ENCODE measurements at regions not wholly inside any gene's neighbourhood (a gene's known extent, or its start where the extent isn't known, plus 50 kb on each side); places are given as distances from the start of the nearest gene placed in this dataset.

DNA sequence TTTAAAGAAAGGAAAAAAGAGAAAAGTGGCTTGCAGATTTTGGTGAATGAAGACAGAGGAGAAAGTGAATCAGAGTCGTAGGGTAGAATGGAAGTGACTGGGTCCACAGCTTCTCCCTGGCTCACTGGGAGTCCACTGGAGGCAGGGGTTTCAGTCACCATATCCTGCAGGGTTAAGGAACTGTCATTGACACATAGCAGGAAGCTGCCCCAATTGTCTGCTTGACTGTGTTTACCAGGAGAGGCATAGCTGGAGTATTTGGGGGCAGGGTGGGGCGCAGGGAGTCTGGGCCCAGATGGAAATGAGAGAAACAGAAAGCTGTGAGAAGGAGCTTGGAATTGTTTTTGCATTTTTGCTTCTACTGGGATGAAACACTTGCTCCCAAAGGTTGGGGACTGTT is 228.8 kb upstream of the CSF3R start:
- no peak overlapping the region for H3K4me3 Mint-ChIP-seq
- no peaks in the 10 kb centered on the region for H3K4me1 ChIP-seq (ENCODE audit: control insufficient read depth in 1 of 2, extremely low read depth in 1 of 2, insufficient read depth in 2 of 2, low read length in 2 of 2)

DNA sequence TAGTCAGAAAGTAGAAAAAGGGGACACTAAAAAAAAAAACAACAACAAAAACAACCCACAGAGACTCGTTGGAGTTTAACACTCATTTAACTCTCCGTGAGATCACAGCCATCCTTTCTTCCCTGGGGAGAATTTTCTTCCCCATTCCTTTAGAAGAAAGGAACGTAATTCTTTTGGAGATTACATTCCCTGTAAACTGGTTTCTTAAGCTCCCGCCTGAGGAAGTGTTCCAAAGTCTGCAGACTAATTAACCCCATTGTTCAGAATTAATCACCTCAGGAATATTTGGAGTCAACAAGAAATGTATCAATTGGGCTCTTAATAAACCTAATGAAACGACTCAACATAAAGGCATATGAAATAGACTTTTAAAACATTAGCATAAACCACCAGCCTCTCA is 228.2 kb upstream of the CSF3R start:
- H3K27ac ChIP-seq (ENCODE audit: low read length): no peak overlapping the region
- no CpG with 5 or more reads among the region's 5 CpGs for WGBS (ENCODE audit: insufficient coverage)
- CTCF ChIA-PET: no interaction called here
- no peaks in the 10 kb centered on the region for H3K36me3 Mint-ChIP-seq
- no peaks in the 10 kb centered on the region for H3K9me3 ChIP-seq
- H3K27ac Mint-ChIP-seq: no peak overlapping the region
- H3K4me1 Mint-ChIP-seq: no peaks in the 10 kb centered on the region
- H3K4me1 ChIP-seq (ENCODE audit: control insufficient read depth in 1 of 2, extremely low read depth in 1 of 2, insufficient read depth in 2 of 2, low read length in 2 of 2): no peaks in the 10 kb centered on the region
- POLR2A ChIA-PET: interaction anchor here in 1 of 2 donors (0.6 kb wide), 1 partner anchor 67 kb away, joined by 3 read pairs; no protein-coding TSS in a partner anchor
- no peaks in the 10 kb centered on the region for H3K36me3 ChIP-seq (ENCODE audit: control insufficient read depth in 2 of 2, extremely low read depth in 1 of 2, insufficient read depth in 1 of 2, low read length in 1 of 2)
- H3K27me3 Mint-ChIP-seq: peaks cover 61 to 65% of the 10 kb centered on the region in 2 donors
- H3K4me3 Mint-ChIP-seq: no peak overlapping the region
- DNase-seq (no peak), ATAC-seq (replicated peaks in 1 of 4) (no peak)
- peaks cover 3 to 40% of the 10 kb centered on the region in 2 experiments for H3K27me3 ChIP-seq (replicated peaks in 1 of 2; ENCODE audit: control insufficient read depth in 2 of 2, extremely low read depth in 1 of 2, insufficient read depth in 2 of 2, low read length in 1 of 2)
- no peak overlapping the region for H3K4me3 ChIP-seq (ENCODE audit: control insufficient read depth in 1 of 2, extremely low read depth in 1 of 2, low read length in 1 of 2)
- no peaks in the 10 kb centered on the region for H3K9me3 Mint-ChIP-seq

More for the DNA sequence above, 228.8 kb upstream of the CSF3R start:
- Histone ChIP-seq H3K9me3 (no peaks in the 10 kb centered on the region), H3K36me3 (ENCODE audit: control insufficient read depth in 2 of 2, extremely low read depth in 1 of 2, insufficient read depth in 1 of 2, low read length in 1 of 2) (no peaks in the 10 kb centered on the region), H3K27ac (ENCODE audit: low read length) (no peak overlapping the region), H3K4me3 (ENCODE audit: control insufficient read depth in 1 of 2, extremely low read depth in 1 of 2, low read length in 1 of 2) (no peak overlapping the region), H3K27me3 (replicated peaks in 1 of 2; ENCODE audit: control insufficient read depth in 2 of 2, extremely low read depth in 1 of 2, insufficient read depth in 2 of 2, low read length in 1 of 2) (peaks cover 3 to 37% of the 10 kb centered on the region in 2 experiments)
- Mint-ChIP-seq H3K27me3 (peaks cover 57 to 60% of the 10 kb centered on the region in 2 donors), H3K27ac (no peak overlapping the region), H3K9me3 (no peaks in the 10 kb centered on the region), H3K4me1 (no peaks in the 10 kb centered on the region), H3K36me3 (no peaks in the 10 kb centered on the region)
- WGBS (ENCODE audit: insufficient coverage): 10% methylated on average over 1 of the region's 2 CpGs
- no peak for DNase-seq
- CTCF ChIA-PET: no interaction called here
- POLR2A ChIA-PET: no interaction called here
- no peak for ATAC-seq (replicated peaks in 1 of 4)

DNA sequence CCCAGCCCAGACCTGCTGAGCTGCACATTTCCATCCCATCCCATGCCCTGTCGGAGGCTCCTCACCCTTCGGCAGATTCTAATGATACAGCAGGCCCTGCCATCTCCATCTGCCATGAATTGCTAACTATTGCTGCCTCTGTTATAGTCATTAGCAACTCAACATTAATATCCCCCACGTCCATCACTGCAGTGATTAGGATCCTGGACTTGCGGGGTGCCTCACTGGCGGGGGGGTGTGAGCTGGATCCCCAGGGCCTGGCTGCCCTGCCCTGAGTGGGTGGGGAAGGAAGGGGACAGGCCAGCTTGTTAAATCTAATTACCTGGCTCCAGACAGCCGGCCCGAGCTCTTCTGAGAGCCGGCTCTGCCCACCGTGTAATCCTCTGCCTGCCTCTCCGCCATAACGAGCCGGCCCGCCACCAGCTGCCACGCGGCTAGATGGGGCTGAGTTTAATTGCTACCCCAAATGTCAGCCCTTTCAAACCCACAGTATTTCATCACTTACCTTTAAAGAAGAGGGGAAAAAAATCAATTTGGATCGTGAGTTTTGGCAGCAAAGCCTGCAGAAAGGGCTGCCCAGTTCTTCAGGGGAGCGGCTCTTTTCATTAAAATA is 227.3 kb upstream of the CSF3R start:
- CTCF ChIA-PET: no interaction called here
- Mint-ChIP-seq H3K27ac (no peak overlapping the region), H3K27me3 (peaks cover 64 to 65% of the 10 kb centered on the region in 2 donors), H3K9me3 (no peaks in the 10 kb centered on the region), H3K36me3 (no peaks in the 10 kb centered on the region), H3K4me1 (no peaks in the 10 kb centered on the region), H3K4me3 (no peak overlapping the region)
- DNase-seq: no peak
- 87% methylated on average over 3 of the region's 17 CpGs for WGBS (ENCODE audit: insufficient coverage)
- Histone ChIP-seq H3K27me3 (replicated peaks in 1 of 2; ENCODE audit: control insufficient read depth in 2 of 2, extremely low read depth in 1 of 2, insufficient read depth in 2 of 2, low read length in 1 of 2) (peaks cover 3 to 43% of the 10 kb centered on the region in 2 experiments), H3K9me3 (no peaks in the 10 kb centered on the region), H3K36me3 (ENCODE audit: control insufficient read depth in 2 of 2, extremely low read depth in 1 of 2, insufficient read depth in 1 of 2, low read length in 1 of 2) (no peaks in the 10 kb centered on the region), H3K4me1 (ENCODE audit: control insufficient read depth in 1 of 2, extremely low read depth in 1 of 2, insufficient read depth in 2 of 2, low read length in 2 of 2) (no peaks in the 10 kb centered on the region), H3K27ac (ENCODE audit: low read length) (no peak overlapping the region), H3K4me3 (ENCODE audit: control insufficient read depth in 1 of 2, extremely low read depth in 1 of 2, low read length in 1 of 2) (no peak overlapping the region)
- POLR2A ChIA-PET: interaction anchor here in 1 of 2 donors (0.6 kb wide), 1 partner anchor 68 kb away, joined by 3 read pairs; no protein-coding TSS in a partner anchor
- ATAC-seq (replicated peaks in 1 of 4): no peak

DNA sequence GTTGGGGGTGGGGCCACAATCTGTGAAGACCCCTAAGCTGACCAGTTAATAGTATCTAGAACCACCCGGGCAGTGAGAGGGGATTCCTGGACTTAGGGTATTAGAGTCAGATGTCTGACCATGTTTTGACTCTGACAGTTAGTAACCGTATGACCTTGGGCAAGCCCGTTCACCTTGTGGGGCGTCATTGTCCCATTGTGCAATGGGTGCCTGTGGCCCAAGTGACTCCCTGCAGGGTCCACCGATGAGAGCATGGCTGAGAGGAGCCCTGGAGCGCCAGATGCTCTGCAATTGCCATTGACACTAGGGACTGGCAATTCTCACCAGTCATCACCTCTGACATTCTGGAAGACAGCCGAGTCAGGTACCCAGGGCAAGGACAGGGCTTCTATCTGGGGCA is 225.9 kb upstream of the CSF3R start:
- ATAC-seq (replicated peaks in 1 of 4): no peak
- Mint-ChIP-seq H3K4me1 (peaks cover 3 to 6% (median 4%) of the 10 kb centered on the region in 3 donors), H3K27ac (no peak overlapping the region), H3K4me3 (no peak overlapping the region), H3K9me3 (no peaks in the 10 kb centered on the region), H3K36me3 (no peaks in the 10 kb centered on the region), H3K27me3 (peaks cover 56 to 71% of the 10 kb centered on the region in 2 donors)
- no peaks in the 10 kb centered on the region for H3K36me3 ChIP-seq (ENCODE audit: control insufficient read depth in 2 of 2, extremely low read depth in 1 of 2, insufficient read depth in 1 of 2, low read length in 1 of 2)
- CTCF ChIA-PET: no interaction called here
- peaks cover 0 to 4% of the 10 kb centered on the region in 2 experiments for H3K4me1 ChIP-seq (ENCODE audit: control insufficient read depth in 1 of 2, extremely low read depth in 1 of 2, insufficient read depth in 2 of 2, low read length in 2 of 2)
- WGBS (ENCODE audit: insufficient coverage): 83% methylated on average over 5 of the region's 7 CpGs
- H3K4me3 ChIP-seq (ENCODE audit: control insufficient read depth in 1 of 2, extremely low read depth in 1 of 2, low read length in 1 of 2): no peak overlapping the region
- DNase-seq: no peak
- POLR2A ChIA-PET: no interaction called here
- H3K27me3 ChIP-seq (replicated peaks in 1 of 2; ENCODE audit: control insufficient read depth in 2 of 2, extremely low read depth in 1 of 2, insufficient read depth in 2 of 2, low read length in 1 of 2): peaks cover 3 to 52% of the 10 kb centered on the region in 2 experiments
- no peaks in the 10 kb centered on the region for H3K9me3 ChIP-seq
- no peak overlapping the region for H3K27ac ChIP-seq (ENCODE audit: low read length)

DNA sequence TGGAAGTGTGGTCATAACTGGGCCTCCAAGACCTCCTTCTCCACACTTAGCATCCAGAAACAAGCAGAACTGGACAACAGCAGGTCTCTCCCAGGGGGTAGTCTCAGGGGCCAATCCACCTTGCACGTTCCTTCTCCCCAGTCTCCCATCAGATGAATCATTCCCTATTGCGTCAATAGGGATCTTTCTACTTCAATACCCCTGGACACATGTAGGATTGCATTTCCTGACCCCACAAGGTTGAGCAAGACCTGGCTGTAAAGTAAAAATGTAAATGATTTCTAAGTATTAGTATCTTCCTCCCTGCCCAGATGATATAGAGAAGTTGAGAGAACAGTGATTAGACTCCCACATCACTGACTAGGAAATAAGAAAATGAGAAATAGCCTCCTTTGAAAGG is 224.5 kb upstream of the CSF3R start:
- POLR2A ChIA-PET: no interaction called here
- Mint-ChIP-seq H3K4me1 (peaks cover 6 to 9% (median 7%) of the 10 kb centered on the region in 3 donors), H3K4me3 (no peak overlapping the region), H3K27ac (no peak overlapping the region), H3K9me3 (no peaks in the 10 kb centered on the region), H3K27me3 (peaks cover 55 to 67% of the 10 kb centered on the region in 2 donors), H3K36me3 (no peaks in the 10 kb centered on the region)
- DNase-seq: no peak
- ATAC-seq (replicated peaks in 1 of 4): no peak
- H3K4me1 ChIP-seq (ENCODE audit: control insufficient read depth in 1 of 2, extremely low read depth in 1 of 2, insufficient read depth in 2 of 2, low read length in 2 of 2): peaks cover 0 to 7% of the 10 kb centered on the region in 2 experiments
- CTCF ChIA-PET: no interaction called here
- 40% methylated on average over 1 of the region's 2 CpGs for WGBS (ENCODE audit: insufficient coverage)
- H3K27ac ChIP-seq (ENCODE audit: low read length): no peak overlapping the region
- H3K4me3 ChIP-seq (ENCODE audit: control insufficient read depth in 1 of 2, extremely low read depth in 1 of 2, low read length in 1 of 2): no peak overlapping the region
- peaks cover 2 to 51% of the 10 kb centered on the region in 2 experiments for H3K27me3 ChIP-seq (replicated peaks in 1 of 2; ENCODE audit: control insufficient read depth in 2 of 2, extremely low read depth in 1 of 2, insufficient read depth in 2 of 2, low read length in 1 of 2)
- H3K36me3 ChIP-seq (ENCODE audit: control insufficient read depth in 2 of 2, extremely low read depth in 1 of 2, insufficient read depth in 1 of 2, low read length in 1 of 2): no peaks in the 10 kb centered on the region
- no peaks in the 10 kb centered on the region for H3K9me3 ChIP-seq

DNA sequence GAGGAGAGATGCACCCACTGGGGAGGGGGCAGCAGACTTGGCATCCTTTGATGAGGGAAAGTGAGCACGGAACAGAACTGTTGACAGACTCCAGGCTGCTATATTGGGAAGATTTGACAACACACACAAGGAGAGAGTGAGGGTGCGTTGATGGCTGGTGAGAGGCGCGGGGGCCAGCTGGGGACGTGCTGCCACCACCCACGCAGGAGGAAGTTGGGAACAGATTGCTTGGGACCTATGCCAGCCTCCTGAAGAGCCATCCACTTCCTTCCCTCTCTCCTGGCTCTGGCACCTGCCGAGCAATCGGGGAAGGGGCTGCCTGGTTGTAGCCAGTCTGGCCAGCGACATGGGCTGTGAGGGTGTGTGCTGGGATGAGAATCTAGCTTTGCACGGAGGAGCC is 223.7 kb upstream of the CSF3R start:
- CTCF ChIA-PET: no interaction called here
- DNase-seq (no peak), ATAC-seq (replicated peaks in 1 of 4) (no peak)
- no peaks in the 10 kb centered on the region for H3K9me3 Mint-ChIP-seq
- Histone ChIP-seq H3K27me3 (replicated peaks in 1 of 2; ENCODE audit: control insufficient read depth in 2 of 2, extremely low read depth in 1 of 2, insufficient read depth in 2 of 2, low read length in 1 of 2) (peaks cover 2 to 48% of the 10 kb centered on the region in 2 experiments), H3K4me3 (ENCODE audit: control insufficient read depth in 1 of 2, extremely low read depth in 1 of 2, low read length in 1 of 2) (no peak overlapping the region), H3K9me3 (no peaks in the 10 kb centered on the region), H3K4me1 (ENCODE audit: control insufficient read depth in 1 of 2, extremely low read depth in 1 of 2, insufficient read depth in 2 of 2, low read length in 2 of 2) (peaks cover 0 to 7% of the 10 kb centered on the region in 2 experiments), H3K36me3 (ENCODE audit: control insufficient read depth in 2 of 2, extremely low read depth in 1 of 2, insufficient read depth in 1 of 2, low read length in 1 of 2) (no peaks in the 10 kb centered on the region), H3K27ac (ENCODE audit: low read length) (no peak overlapping the region)
- peaks cover 56 to 60% of the 10 kb centered on the region in 2 donors for H3K27me3 Mint-ChIP-seq
- H3K4me1 Mint-ChIP-seq: peaks cover 6 to 9% (median 7%) of the 10 kb centered on the region in 3 donors
- no peaks in the 10 kb centered on the region for H3K36me3 Mint-ChIP-seq
- no peak overlapping the region for H3K4me3 Mint-ChIP-seq
- no peak overlapping the region for H3K27ac Mint-ChIP-seq
- WGBS (ENCODE audit: insufficient coverage): 21% methylated on average over 2 of the region's 10 CpGs
- POLR2A ChIA-PET: no interaction called here

All from T-cell (primary cell).